Right lobe of liver (tissue), 6 donors: ENCODE measurements at regions not wholly inside any gene's neighbourhood (a gene's known extent, or its start where the extent isn't known, plus 50 kb on each side); places are given as distances from the start of the nearest gene placed in this dataset.

Experiments
- ATAC-seq, 4 donors: fragments of 200-7000 bp; cut with Tn5 transposase; one replicate each; pipeline ENCODE4 v1.9.1; 2020; ENCODE audit warnings: mild to moderate bottlenecking in 4 of 4, moderate library complexity in 4 of 4
- DNase-seq, 3 donors: peaks; one replicate each; pipeline ENCODE4 v3.0.0-alpha.2; 2020
- H3K27ac ChIP-seq, 3 donors: fragments of 200-600 bp; one replicate each; pipeline ENCODE4 v1.8.0; 2022
- H3K27me3 ChIP-seq, 2 donors: fragments of 200-600 bp; one replicate each; pipeline ENCODE4 v1.8.0; 2022
- H3K36me3 ChIP-seq, 4 donors: fragments of 200-600 bp; sonication (generic) in 1 of 4; one replicate each; pipeline versions ENCODE4 v1.5.1 to v1.8.0; 2017 to 2022; ENCODE audit warnings: control low read depth in 1 of 4
- H3K4me1 ChIP-seq, 4 donors: fragments of 200-600 bp; sonication (generic) in 1 of 4; one replicate each; pipeline versions ENCODE4 v1.5.1 to v1.8.0; 2017 to 2022; ENCODE audit warnings: control low read depth in 1 of 4
- H3K4me3 ChIP-seq, 3 donors: fragments of 200-600 bp; one replicate each; pipeline ENCODE4 v1.8.0; 2022
- H3K9me3 ChIP-seq, 4 donors: fragments of 200-600 bp; sonication (generic) in 1 of 4; one replicate each; pipeline versions ENCODE4 v1.5.1 to v1.8.0; 2017 to 2022; ENCODE audit warnings: control low read depth in 1 of 4
- POLR2A ChIP-seq: fragments of 450-650 bp; IDR thresholded peaks from one replicate; pipeline ENCODE4 v1.6.1; 2017; ENCODE audit warnings: antibody characterized with exemption, mild to moderate bottlenecking
- WGBS: methylation state at CpG from one replicate; pipeline ENCODE4 v1.1.6; 2018; ENCODE audit warnings: low coverage, low lambda C conversion rate; ENCODE audit not compliant: insufficient coverage; ENCODE audit errors: missing lambda C conversion rate; 5-methylcytosine and 5-hydroxymethylcytosine counted together
- intact Hi-C, 2 donors: fragments of 100-400 bp; cut with DNase I; formaldehyde crosslinking; loops; one replicate each; pipeline versions ENCODE4 v1.11.2 to v1.14.1; 2022
- TF ChIP-seq, protein P1 (sequence below), 4 donors: fragments of 200-600 bp in 3 of 4; fragments of 450-650 bp in 1 of 4; IDR thresholded peaks; one replicate each; pipeline versions ENCODE4 v1.5.1 to v1.8.0; 2016 to 2022; ENCODE audit warnings: antibody characterized with exemption in 4 of 4, mild to moderate bottlenecking in 2 of 4
- donor health status: DM: no; HTN: yes; CAD: no.
- donor health status: DM: no; HTN: no; CAD: no.
- donor health status: DM: no; HTN: no; CAD: no.
- donor health status: DM: no; HTN: yes; CAD: no.
- donor health status: DM: no; HTN: yes; CAD: no.

DNA sequence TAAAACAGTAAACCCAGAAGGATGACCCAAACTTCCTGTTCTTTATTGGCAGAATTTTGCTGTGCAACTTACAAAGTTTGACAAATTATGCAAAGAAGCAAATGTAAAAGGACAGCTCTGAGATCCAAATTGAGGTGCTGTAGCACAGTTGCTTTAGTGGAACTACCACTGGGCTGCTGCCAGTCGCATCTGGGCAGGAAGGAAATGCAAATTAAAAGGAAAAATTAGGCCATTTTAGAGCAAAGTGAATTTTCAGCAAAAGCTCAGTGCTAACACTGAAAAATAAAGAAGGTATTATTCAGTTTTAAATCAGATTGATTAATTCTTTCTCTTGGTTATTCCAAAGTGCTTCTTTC is 104.5 kb downstream of the ZMAT3 start:
- no peak for DNase-seq
- Histone ChIP-seq H3K4me3 (no peak overlapping the region), H3K27ac (no peak overlapping the region), H3K9me3 (no peaks in the 10 kb centered on the region), H3K27me3 (no peaks in the 10 kb centered on the region), H3K4me1 (no peaks in the 10 kb centered on the region), H3K36me3 (no peaks in the 10 kb centered on the region)
- 29% methylated on average over 1 of the region's 1 CpG for WGBS
- ATAC-seq, result no peak
- TF ChIP-seq, protein P1, sequence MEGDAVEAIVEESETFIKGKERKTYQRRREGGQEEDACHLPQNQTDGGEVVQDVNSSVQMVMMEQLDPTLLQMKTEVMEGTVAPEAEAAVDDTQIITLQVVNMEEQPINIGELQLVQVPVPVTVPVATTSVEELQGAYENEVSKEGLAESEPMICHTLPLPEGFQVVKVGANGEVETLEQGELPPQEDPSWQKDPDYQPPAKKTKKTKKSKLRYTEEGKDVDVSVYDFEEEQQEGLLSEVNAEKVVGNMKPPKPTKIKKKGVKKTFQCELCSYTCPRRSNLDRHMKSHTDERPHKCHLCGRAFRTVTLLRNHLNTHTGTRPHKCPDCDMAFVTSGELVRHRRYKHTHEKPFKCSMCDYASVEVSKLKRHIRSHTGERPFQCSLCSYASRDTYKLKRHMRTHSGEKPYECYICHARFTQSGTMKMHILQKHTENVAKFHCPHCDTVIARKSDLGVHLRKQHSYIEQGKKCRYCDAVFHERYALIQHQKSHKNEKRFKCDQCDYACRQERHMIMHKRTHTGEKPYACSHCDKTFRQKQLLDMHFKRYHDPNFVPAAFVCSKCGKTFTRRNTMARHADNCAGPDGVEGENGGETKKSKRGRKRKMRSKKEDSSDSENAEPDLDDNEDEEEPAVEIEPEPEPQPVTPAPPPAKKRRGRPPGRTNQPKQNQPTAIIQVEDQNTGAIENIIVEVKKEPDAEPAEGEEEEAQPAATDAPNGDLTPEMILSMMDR (IDR thresholded peaks at IDR 0.05), result no peak
- no peak for TF ChIP-seq POLR2A
- intact Hi-C loops, result loop anchor here (10.0 kb wide), 2 partner anchors 522 to 532 kb away; no protein-coding TSS in a partner anchor

DNA sequence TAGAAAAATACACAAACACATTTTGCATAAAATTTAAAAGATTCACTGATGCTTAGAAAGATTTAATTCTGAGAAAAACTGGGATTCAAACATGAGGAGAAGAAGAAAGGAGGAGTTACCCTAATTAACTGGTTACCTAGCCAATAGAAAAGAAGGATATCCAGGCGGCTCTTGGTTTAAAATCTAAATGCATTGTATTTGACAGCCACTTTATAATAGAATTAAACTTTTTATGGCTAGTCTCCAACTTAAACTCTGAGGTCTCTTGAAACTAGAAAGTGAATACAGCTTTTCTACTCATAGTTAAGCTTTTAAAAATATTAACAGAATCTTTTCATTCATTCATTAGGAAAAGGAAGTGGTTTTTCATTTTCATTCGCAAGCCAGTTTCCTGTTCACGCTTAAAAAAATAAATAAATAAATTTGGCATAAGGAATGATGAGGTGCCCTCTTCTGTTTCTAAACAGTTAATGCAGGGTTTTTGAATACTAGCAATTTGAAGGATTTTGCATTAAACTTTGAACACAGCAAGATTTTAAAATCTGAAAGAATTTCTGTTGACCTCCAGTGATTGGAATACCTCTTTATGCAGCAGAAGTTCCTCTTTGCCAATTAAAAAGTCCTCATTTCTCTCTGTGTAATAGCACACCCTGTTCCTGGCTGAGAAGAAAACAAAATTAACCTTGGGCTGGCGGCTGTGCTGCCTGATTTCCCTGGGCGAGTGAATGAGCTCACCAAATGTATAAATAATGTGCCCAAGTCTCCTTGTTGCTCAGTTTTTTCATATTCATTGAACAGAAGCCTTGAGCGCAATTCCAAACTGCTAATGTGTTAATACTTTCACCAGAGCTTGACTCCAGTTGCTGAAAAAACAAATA is 105.1 kb downstream of the ZMAT3 start:
- no peaks in the 10 kb centered on the region for H3K4me1 ChIP-seq
- no peaks in the 10 kb centered on the region for H3K9me3 ChIP-seq
- 27% methylated on average over 6 of the region's 6 CpGs for WGBS
- no peak overlapping the region for H3K27ac ChIP-seq
- no peak for DNase-seq
- intact Hi-C loops, result loop anchor here (10.0 kb wide), 2 partner anchors 522 to 532 kb away; no protein-coding TSS in a partner anchor
- H3K36me3 ChIP-seq, result no peaks in the 10 kb centered on the region
- no peaks in the 10 kb centered on the region for H3K27me3 ChIP-seq
- no peak overlapping the region for H3K4me3 ChIP-seq
- ATAC-seq, result peak; percentile 59 to 87 (median 68)
- TF ChIP-seq, protein P1 (IDR thresholded peaks at IDR 0.05), result peak; percentile 38 to 56 (median 50)
- no peak for TF ChIP-seq POLR2A

DNA sequence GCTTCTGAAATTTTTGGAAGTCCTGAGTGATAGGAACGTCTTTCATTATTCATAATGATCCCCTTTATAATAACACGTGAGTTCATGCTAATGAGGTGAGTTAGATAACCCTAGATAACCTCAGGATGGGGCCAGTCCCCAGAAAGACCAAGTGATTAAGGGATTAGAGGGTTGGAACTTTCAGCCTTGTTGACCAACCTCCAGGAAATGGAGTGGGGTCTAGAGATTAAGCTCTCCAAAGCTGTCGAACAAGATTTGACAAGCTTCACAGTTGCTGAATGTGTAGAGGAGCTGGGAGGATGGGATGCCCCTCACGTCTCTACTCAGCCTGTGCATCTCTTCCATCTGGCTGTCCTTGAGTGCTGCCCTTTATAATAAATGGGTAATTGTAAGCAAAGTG is 107.1 kb downstream of the ZMAT3 start:
- no peak for ATAC-seq

DNA sequence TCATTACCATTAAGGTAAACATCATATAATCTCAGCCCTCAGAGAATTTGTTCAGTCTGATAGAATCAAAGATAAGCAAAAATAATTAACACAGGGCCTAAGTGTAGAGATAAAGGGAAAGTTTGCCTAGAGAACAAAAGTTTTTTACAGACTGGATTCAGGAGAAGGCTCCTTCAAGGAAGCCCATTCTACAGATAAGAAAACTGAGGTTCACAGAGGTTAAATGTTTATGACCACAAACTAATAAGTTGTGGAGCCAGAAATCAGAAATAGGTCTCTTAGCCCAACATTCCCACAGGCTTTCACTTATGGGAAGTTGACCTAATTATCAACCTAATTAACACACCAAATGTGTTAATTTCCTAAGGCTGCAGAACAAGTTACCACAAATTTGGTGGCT is 110.7 kb downstream of the ZMAT3 start:
- no peak overlapping the region for H3K4me3 ChIP-seq
- intact Hi-C loops, result loop anchor here (10.0 kb wide), 2 partner anchors 516 to 526 kb away; no protein-coding TSS in a partner anchor
- H3K27ac ChIP-seq, result no peak overlapping the region
- H3K9me3 ChIP-seq, result no peaks in the 10 kb centered on the region
- no peak for ATAC-seq
- H3K36me3 ChIP-seq, result no peaks in the 10 kb centered on the region
- no peaks in the 10 kb centered on the region for H3K4me1 ChIP-seq
- H3K27me3 ChIP-seq, result no peaks in the 10 kb centered on the region
- no peak for DNase-seq
- TF ChIP-seq, protein P1 (IDR thresholded peaks at IDR 0.05), result no peak
- TF ChIP-seq POLR2A, result no peak

More for the DNA sequence above, 107.1 kb downstream of the ZMAT3 start:
- no peak for TF ChIP-seq POLR2A
- TF ChIP-seq, protein P1 (IDR thresholded peaks at IDR 0.05), result no peak
- H3K27ac ChIP-seq, result no peak overlapping the region
- WGBS, result 28% methylated on average over 4 of the region's 4 CpGs
- intact Hi-C loops, result loop anchor here (10.0 kb wide), 2 partner anchors 520 to 530 kb away; no protein-coding TSS in a partner anchor
- no peaks in the 10 kb centered on the region for H3K4me1 ChIP-seq
- no peak for DNase-seq
- no peaks in the 10 kb centered on the region for H3K9me3 ChIP-seq
- H3K36me3 ChIP-seq, result no peaks in the 10 kb centered on the region
- H3K4me3 ChIP-seq, result no peak overlapping the region
- H3K27me3 ChIP-seq, result no peaks in the 10 kb centered on the region
